ENCODE measurements at regions not wholly inside any gene's neighbourhood (a gene's known extent, or its start where the extent isn't known, plus 50 kb on each side); places are given as distances from the start of the nearest gene placed in this dataset.

DNA sequence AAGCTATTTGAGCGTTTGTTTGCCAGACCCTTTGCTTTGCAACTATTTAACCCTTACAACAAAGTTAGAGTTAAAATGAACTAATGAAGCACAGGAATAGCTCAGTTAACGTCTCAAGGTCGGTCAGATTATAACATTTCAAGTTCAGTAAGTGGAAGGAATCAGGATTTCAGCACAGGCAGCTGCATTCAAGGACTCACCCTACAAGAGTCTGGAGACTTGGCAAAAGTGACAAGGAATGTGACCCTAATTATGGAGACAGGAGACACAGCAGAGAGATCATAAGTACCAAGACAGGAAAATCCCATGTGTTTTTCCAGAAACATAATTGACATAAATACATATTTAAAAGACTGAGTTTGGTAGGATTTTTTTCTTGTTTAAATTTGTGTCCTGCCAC is 1481.7 kb downstream of the TECRL start:
- H3K27me3 ChIP-seq (replicated peaks; ENCODE audit: insufficient read depth, low read length), result no peaks in the 10 kb centered on the region
- no peaks in the 10 kb centered on the region for H3K36me3 ChIP-seq (replicated peaks; ENCODE audit: insufficient read depth, low read length)
- no peaks in the 10 kb centered on the region for H4K20me1 ChIP-seq (ENCODE audit: insufficient read depth, low read length)
- H3K4me3 ChIP-seq (ENCODE audit: low read length), result no peak overlapping the region
- no peaks in the 10 kb centered on the region for H3K4me1 ChIP-seq (ENCODE audit: low read length)
- no peak overlapping the region for H3K27ac ChIP-seq (ENCODE audit: low read length)
- no peak overlapping the region for H3K9ac ChIP-seq (ENCODE audit: low read length)
- H3K9me2 ChIP-seq (replicated peaks; ENCODE audit: insufficient read depth, low read length), result no peaks in the 10 kb centered on the region
- no peak overlapping the region for H3K4me2 ChIP-seq (ENCODE audit: low read depth, low read length)
- H3K9me3 ChIP-seq (replicated peaks; ENCODE audit: insufficient read depth, low read length), result no peaks in the 10 kb centered on the region
- H3F3A ChIP-seq (ENCODE audit: insufficient read depth, low read length), result no peaks in the 10 kb centered on the region
- no peak overlapping the region for H2AFZ ChIP-seq (ENCODE audit: low read length)
- no peak for DNase-seq
- no peaks in the 10 kb centered on the region for H3K79me2 ChIP-seq (ENCODE audit: low read length)
- TF ChIP-seq, protein P1, sequence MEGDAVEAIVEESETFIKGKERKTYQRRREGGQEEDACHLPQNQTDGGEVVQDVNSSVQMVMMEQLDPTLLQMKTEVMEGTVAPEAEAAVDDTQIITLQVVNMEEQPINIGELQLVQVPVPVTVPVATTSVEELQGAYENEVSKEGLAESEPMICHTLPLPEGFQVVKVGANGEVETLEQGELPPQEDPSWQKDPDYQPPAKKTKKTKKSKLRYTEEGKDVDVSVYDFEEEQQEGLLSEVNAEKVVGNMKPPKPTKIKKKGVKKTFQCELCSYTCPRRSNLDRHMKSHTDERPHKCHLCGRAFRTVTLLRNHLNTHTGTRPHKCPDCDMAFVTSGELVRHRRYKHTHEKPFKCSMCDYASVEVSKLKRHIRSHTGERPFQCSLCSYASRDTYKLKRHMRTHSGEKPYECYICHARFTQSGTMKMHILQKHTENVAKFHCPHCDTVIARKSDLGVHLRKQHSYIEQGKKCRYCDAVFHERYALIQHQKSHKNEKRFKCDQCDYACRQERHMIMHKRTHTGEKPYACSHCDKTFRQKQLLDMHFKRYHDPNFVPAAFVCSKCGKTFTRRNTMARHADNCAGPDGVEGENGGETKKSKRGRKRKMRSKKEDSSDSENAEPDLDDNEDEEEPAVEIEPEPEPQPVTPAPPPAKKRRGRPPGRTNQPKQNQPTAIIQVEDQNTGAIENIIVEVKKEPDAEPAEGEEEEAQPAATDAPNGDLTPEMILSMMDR (IDR thresholded peaks at IDR 0.05; ENCODE audit: low read length), result no peak
- TF ChIP-seq EZH2phosphoT487 (IDR thresholded peaks at IDR 0.05; ENCODE audit: low read length) (no peak), EZH2 (optimal IDR thresholded peaks at IDR 0.05; ENCODE audit: low read depth, low read length) (no peak)

DNA sequence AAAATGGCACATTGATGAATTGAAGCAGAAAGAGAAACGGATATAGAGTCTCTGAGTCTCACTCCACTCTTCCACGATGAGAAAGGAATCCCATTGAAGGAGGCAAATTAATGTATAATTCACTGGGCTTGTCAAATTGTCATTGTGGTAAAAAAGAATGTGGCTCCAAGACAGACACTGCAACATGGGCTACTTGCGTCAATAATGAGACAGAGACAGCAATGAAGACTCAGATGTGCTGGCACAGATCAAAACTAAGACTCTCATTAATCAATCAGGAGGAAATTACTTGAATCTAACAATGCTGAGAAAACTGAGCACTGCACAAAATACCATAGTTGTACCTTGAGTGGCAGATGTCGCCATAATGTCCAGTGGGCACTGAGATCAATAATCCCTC is 1485.5 kb downstream of the TECRL start:
- Histone ChIP-seq H3K4me1 (ENCODE audit: low read length) (no peaks in the 10 kb centered on the region), H2AFZ (ENCODE audit: low read length) (no peak overlapping the region), H4K20me1 (ENCODE audit: insufficient read depth, low read length) (no peaks in the 10 kb centered on the region), H3K27me3 (replicated peaks; ENCODE audit: insufficient read depth, low read length) (no peaks in the 10 kb centered on the region), H3K4me3 (ENCODE audit: low read length) (no peak overlapping the region), H3K79me2 (ENCODE audit: low read length) (no peaks in the 10 kb centered on the region), H3K27ac (ENCODE audit: low read length) (no peak overlapping the region), H3K9ac (ENCODE audit: low read length) (no peak overlapping the region), H3K36me3 (replicated peaks; ENCODE audit: insufficient read depth, low read length) (no peaks in the 10 kb centered on the region), H3K4me2 (ENCODE audit: low read depth, low read length) (no peak overlapping the region), H3K9me2 (replicated peaks; ENCODE audit: insufficient read depth, low read length) (no peaks in the 10 kb centered on the region), H3K9me3 (replicated peaks; ENCODE audit: insufficient read depth, low read length) (no peaks in the 10 kb centered on the region), H3F3A (ENCODE audit: insufficient read depth, low read length) (no peaks in the 10 kb centered on the region)
- TF ChIP-seq EZH2 (optimal IDR thresholded peaks at IDR 0.05; ENCODE audit: low read depth, low read length) (no peak), EZH2phosphoT487 (IDR thresholded peaks at IDR 0.05; ENCODE audit: low read length) (no peak)
- DNase-seq, result no peak

DNA sequence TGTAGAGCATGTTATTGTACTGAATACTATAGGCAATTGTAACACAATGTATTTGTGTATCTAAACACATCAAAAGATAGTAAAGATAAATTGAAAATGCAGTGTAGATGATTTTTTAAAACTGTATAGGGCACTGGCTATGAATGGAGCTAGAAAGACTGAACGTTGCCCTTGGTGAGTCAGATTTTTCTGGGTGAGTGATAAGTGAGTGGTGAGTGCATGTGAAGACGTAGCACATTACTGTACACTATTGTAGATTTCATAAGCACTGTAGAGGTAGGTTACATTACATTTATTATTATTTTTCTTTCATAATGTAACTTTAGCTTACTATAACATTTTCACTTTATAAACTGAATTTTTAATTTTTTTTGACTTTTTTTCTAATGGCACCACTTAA is 1491.6 kb downstream of the TECRL start:
- Histone ChIP-seq H3K9me2 (replicated peaks; ENCODE audit: insufficient read depth, low read length) (no peaks in the 10 kb centered on the region), H3K4me1 (ENCODE audit: low read length) (no peaks in the 10 kb centered on the region), H3K4me3 (ENCODE audit: low read length) (no peak overlapping the region), H3K27ac (ENCODE audit: low read length) (no peak overlapping the region), H4K20me1 (ENCODE audit: insufficient read depth, low read length) (no peaks in the 10 kb centered on the region), H3K4me2 (ENCODE audit: low read depth, low read length) (no peak overlapping the region), H3K79me2 (ENCODE audit: low read length) (no peaks in the 10 kb centered on the region), H3K9ac (ENCODE audit: low read length) (no peak overlapping the region), H2AFZ (ENCODE audit: low read length) (no peak overlapping the region), H3F3A (ENCODE audit: insufficient read depth, low read length) (no peaks in the 10 kb centered on the region), H3K36me3 (replicated peaks; ENCODE audit: insufficient read depth, low read length) (no peaks in the 10 kb centered on the region), H3K27me3 (replicated peaks; ENCODE audit: insufficient read depth, low read length) (no peaks in the 10 kb centered on the region), H3K9me3 (replicated peaks; ENCODE audit: insufficient read depth, low read length) (no peaks in the 10 kb centered on the region)
- DNase-seq, result no peak
- TF ChIP-seq EZH2phosphoT487 (IDR thresholded peaks at IDR 0.05; ENCODE audit: low read length), result no peak
- TF ChIP-seq, protein P1 (IDR thresholded peaks at IDR 0.05; ENCODE audit: low read length), result no peak

DNA sequence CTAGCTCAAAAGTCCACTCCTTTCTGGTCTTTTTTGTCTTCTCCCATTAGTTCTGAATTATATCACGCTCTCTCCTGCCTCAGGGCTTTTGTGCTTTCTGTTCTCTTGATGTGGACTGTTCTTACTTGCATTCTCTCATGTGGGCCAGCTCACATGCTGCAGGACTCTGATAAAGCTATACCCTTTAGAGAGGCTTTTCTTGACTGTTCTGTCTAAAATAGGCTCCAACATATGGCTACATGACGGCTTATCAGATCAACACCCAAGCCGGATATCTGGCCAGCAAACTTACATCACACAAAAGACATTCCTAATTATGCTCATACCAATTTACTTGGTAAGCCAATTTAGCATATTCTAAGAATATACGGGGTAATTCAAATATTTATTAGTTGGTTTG is 1494.5 kb downstream of the TECRL start:
- no peaks in the 10 kb centered on the region for H3K4me1 ChIP-seq (ENCODE audit: low read length)
- H3K9me3 ChIP-seq (replicated peaks; ENCODE audit: insufficient read depth, low read length), result no peaks in the 10 kb centered on the region
- H3K79me2 ChIP-seq (ENCODE audit: low read length), result no peaks in the 10 kb centered on the region
- no peaks in the 10 kb centered on the region for H4K20me1 ChIP-seq (ENCODE audit: insufficient read depth, low read length)
- H3K27me3 ChIP-seq (replicated peaks; ENCODE audit: insufficient read depth, low read length), result no peaks in the 10 kb centered on the region
- no peak for DNase-seq
- no peak overlapping the region for H3K4me3 ChIP-seq (ENCODE audit: low read length)
- H3K27ac ChIP-seq (ENCODE audit: low read length), result no peak overlapping the region
- no peak overlapping the region for H3K9ac ChIP-seq (ENCODE audit: low read length)
- H2AFZ ChIP-seq (ENCODE audit: low read length), result no peak overlapping the region
- TF ChIP-seq EZH2 (optimal IDR thresholded peaks at IDR 0.05; ENCODE audit: low read depth, low read length), result no peak
- TF ChIP-seq, protein P1 (IDR thresholded peaks at IDR 0.05; ENCODE audit: low read length), result no peak
- TF ChIP-seq EZH2phosphoT487 (IDR thresholded peaks at IDR 0.05; ENCODE audit: low read length), result no peak
- H3K9me2 ChIP-seq (replicated peaks; ENCODE audit: insufficient read depth, low read length), result no peaks in the 10 kb centered on the region
- no peaks in the 10 kb centered on the region for H3F3A ChIP-seq (ENCODE audit: insufficient read depth, low read length)
- H3K4me2 ChIP-seq (ENCODE audit: low read depth, low read length), result no peak overlapping the region
- no peaks in the 10 kb centered on the region for H3K36me3 ChIP-seq (replicated peaks; ENCODE audit: insufficient read depth, low read length)
